ENCODE measurements at regions not wholly inside any gene's neighbourhood (a gene's known extent, or its start where the extent isn't known, plus 50 kb on each side); places are given as distances from the start of the nearest gene placed in this dataset.
"Not testable (repeated sequence)": the region's sequence is repeated elsewhere in the genome, so short reads cannot be mapped to it uniquely, and the experiment has no call there.

DNA sequence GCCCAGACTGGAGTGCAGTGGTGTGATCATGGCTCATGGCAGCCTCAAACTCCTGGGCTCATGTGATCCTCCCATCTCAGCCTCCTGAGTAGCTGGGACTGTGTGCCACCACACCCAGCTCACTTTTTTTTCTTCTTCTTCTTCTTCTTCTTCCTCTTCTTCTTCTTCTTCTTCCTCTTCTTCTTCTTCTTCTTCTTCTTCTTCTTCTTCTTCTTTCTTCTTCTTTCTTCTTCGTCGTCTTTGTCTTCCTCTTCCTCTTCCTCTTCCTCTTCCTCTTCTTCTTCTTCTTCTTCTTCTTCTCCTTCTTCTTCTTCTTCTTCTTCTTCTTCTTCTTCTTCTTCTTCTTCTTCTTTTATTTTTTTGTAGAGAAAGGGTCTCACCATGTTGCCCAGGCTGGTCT lies 78.8 kb upstream of the RPH3A start:
- not testable (repeated sequence) for TF ChIP-seq ZNF664 (tag by site-specific recombination; IDR thresholded peaks at IDR 0.05); ZNF776 (tag by site-specific recombination; IDR thresholded peaks at IDR 0.05; ENCODE audit: borderline replicate concordance); TCF7L2 (IDR thresholded peaks at IDR 0.05; ENCODE audit: borderline replicate concordance, low read depth, low read length); MYNN (tag by site-specific recombination; IDR thresholded peaks at IDR 0.05; ENCODE audit: borderline replicate concordance); ZBTB1 (tag by site-specific recombination; IDR thresholded peaks at IDR 0.05); GLI4 (tag by site-specific recombination; IDR thresholded peaks at IDR 0.05); YY1 (tag by site-specific recombination; IDR thresholded peaks at IDR 0.05)
- TF ChIP-seq, protein P1, sequence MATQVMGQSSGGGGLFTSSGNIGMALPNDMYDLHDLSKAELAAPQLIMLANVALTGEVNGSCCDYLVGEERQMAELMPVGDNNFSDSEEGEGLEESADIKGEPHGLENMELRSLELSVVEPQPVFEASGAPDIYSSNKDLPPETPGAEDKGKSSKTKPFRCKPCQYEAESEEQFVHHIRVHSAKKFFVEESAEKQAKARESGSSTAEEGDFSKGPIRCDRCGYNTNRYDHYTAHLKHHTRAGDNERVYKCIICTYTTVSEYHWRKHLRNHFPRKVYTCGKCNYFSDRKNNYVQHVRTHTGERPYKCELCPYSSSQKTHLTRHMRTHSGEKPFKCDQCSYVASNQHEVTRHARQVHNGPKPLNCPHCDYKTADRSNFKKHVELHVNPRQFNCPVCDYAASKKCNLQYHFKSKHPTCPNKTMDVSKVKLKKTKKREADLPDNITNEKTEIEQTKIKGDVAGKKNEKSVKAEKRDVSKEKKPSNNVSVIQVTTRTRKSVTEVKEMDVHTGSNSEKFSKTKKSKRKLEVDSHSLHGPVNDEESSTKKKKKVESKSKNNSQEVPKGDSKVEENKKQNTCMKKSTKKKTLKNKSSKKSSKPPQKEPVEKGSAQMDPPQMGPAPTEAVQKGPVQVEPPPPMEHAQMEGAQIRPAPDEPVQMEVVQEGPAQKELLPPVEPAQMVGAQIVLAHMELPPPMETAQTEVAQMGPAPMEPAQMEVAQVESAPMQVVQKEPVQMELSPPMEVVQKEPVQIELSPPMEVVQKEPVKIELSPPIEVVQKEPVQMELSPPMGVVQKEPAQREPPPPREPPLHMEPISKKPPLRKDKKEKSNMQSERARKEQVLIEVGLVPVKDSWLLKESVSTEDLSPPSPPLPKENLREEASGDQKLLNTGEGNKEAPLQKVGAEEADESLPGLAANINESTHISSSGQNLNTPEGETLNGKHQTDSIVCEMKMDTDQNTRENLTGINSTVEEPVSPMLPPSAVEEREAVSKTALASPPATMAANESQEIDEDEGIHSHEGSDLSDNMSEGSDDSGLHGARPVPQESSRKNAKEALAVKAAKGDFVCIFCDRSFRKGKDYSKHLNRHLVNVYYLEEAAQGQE (tag by site-specific recombination; IDR thresholded peaks at IDR 0.05) = not testable (repeated sequence)
- TF ChIP-seq, protein P2, sequence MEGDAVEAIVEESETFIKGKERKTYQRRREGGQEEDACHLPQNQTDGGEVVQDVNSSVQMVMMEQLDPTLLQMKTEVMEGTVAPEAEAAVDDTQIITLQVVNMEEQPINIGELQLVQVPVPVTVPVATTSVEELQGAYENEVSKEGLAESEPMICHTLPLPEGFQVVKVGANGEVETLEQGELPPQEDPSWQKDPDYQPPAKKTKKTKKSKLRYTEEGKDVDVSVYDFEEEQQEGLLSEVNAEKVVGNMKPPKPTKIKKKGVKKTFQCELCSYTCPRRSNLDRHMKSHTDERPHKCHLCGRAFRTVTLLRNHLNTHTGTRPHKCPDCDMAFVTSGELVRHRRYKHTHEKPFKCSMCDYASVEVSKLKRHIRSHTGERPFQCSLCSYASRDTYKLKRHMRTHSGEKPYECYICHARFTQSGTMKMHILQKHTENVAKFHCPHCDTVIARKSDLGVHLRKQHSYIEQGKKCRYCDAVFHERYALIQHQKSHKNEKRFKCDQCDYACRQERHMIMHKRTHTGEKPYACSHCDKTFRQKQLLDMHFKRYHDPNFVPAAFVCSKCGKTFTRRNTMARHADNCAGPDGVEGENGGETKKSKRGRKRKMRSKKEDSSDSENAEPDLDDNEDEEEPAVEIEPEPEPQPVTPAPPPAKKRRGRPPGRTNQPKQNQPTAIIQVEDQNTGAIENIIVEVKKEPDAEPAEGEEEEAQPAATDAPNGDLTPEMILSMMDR (tag by site-specific recombination; IDR thresholded peaks at IDR 0.05) = not testable (repeated sequence)

Measured in HEK293 (cell line).